GM18505 (cell line): ENCODE measurements at regions not wholly inside any gene's neighbourhood (a gene's known extent, or its start where the extent isn't known, plus 50 kb on each side); places are given as distances from the start of the nearest gene placed in this dataset.
"Not testable (repeated sequence)": the region's sequence is repeated elsewhere in the genome, so short reads cannot be mapped to it uniquely, and the experiment has no call there.

Experiments used
- ATAC-seq: cut with Tn5 transposase; IDR thresholded peaks from one replicate; pipeline ENCODE4 v1.9.1; 2021; ENCODE audit not compliant: unreplicated experiment
- POLR2A ChIP-seq: IDR thresholded peaks from 4 replicates; pipeline ENCODE4 v1.6.1; 2011; ENCODE audit warnings: borderline replicate concordance; ENCODE audit not compliant: insufficient read depth, insufficient read length; ENCODE audit errors: extremely low read depth

DNA sequence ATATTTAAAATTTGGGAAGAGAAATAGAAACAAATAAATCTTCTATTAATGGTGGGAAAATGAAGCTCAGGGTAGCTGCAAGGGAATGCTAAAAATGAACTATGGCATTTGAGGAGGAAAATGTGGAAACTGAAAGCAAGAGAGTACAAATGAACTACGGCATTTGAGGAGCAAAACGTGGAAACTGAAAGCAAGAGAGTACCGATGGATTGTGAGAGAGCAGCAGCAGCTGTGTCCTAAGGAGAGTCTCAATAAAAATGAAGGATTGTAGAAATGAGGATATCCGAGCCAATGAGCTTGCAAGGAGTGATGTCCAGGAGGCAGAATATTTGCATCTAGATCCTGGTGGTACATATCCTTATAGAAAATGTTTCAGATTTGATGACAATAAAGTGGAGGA, 547.1 kb upstream of the ZNF337 start:
- TF ChIP-seq POLR2A, result no peak
- no peak for ATAC-seq

DNA sequence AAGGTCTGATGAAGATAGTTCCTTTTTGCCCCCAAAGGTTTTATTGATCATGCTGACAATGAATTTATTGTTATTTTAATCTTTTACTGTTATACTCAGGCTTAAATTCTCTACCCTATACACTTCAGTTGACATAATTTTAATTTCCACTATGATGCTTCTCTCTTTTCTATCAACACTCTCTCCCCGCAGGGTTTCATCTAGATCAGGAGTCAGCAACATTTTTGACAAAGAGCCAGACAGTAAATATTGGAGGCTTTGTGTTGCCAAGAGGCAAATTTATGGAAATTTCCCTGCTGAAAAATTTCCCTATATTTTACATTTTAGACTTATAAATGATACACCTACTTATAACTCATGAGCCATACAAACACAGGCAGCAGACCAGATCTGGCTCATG, 524.0 kb upstream of the ZNF337 start:
- not testable (repeated sequence) for ATAC-seq

DNA sequence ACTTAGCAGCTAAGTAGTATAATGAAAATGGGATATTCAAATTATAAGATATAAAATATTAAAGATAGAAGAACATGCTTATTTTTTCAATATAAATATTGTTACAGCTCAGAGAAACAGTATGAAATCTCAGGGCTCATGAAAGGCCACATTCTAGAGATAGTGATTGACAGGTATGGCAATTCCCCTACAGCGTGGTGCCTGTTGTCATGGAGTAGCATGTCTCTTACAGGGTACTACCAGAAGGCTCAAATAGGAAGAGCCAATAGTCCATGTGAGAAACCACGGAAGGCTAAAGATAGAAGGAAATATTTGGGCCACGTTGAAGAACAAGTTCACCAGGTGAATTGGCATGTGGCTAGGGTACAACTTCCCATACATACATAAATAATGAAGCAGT, 522.9 kb upstream of the ZNF337 start:
- not testable (repeated sequence) for ATAC-seq

DNA sequence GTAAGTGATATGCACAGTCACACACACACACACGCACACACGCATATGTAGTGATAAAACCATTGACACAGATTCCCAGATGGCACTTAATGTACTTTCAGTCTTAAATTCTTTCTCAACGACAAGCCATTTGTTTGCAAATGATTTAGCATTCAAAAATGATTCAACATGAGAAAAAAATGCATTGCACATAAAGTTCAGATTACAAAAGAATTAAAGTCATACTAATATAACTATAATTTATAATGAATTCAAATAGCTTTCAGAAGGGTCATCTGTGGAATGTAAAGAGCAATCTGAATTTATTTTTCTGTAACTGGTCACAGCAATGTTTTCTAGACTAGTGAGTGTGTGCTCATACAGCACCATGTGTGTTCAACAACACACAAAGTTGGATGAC, 521.6 kb upstream of the ZNF337 start:
- no peak for ATAC-seq
- no peak for TF ChIP-seq POLR2A

DNA sequence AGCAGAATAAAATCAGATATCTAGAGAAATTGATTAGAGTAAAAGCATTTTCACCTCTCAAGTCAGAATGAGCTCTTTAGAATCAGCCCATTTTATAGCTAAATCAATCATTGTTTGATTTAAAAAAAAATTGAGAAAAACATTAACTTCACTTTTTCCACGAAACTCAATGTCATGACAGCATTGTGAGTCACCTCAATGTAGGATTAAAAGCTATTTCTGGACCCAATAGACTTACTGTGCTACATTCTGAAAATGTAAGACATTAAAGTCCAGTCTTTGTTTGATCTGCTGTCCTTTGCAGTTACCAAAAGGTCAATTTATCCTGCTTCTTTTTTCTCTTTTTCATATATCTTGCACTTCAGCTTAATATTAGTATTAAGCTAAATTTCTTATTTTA, 519.4 kb upstream of the ZNF337 start:
- no peak for TF ChIP-seq POLR2A
- ATAC-seq, result no peak

DNA sequence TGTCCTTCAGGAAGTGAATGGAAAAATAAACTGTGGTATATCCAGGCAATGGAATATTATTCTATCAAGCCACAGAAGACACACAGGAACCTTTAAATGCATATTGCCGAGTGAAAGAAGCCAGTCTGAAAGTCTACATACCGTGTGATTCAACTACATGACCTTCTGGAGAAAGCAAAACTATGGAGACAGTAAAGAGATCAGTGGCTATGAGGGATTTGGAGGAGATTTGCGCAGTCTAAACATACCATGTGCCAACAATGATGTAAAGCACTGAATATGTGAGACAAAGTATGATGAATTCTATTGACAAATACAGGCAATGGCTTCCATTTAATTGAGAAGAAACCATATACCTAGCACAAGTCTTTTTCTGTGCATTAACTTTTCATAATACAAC, 518.3 kb upstream of the ZNF337 start:
- ATAC-seq, result no peak
- TF ChIP-seq POLR2A, result no peak

DNA sequence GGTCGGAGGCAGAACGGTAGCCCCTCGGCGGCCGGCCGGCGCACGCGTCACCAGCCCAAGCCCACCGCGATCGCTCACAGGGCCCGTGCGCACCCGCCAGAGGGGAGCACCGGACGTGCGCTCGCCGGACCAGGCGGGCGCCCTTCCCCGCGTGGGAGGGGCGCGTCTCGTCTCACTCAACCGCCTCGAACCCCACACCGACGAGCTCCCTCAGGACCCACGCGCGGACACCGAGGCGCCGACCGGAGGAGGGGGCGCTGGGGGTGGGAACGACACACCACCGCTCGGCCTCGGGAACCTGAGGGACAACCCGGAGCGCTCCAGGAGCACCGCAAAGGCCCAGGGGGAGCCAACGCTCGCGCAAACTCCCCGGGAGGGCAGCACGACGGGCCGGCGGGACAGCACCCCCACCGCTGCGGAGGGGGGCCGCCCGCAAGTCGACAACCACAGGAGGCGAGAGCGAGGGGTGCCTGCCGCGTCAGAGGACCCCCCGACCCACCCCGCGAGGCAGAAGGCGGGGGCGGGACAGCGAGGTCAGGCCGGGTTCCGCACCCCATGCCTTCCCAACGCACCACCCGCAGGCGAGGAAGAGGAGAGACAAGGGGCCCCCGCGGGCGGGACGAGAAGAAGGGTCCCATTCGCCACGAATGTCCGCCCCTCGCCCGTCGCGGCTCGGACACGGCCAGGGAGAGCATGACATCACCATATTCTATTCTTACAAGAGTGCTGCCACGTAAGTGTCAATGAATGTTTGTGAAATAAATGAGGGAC, 512.7 kb upstream of the ZNF337 start:
- no peak for TF ChIP-seq POLR2A

DNA sequence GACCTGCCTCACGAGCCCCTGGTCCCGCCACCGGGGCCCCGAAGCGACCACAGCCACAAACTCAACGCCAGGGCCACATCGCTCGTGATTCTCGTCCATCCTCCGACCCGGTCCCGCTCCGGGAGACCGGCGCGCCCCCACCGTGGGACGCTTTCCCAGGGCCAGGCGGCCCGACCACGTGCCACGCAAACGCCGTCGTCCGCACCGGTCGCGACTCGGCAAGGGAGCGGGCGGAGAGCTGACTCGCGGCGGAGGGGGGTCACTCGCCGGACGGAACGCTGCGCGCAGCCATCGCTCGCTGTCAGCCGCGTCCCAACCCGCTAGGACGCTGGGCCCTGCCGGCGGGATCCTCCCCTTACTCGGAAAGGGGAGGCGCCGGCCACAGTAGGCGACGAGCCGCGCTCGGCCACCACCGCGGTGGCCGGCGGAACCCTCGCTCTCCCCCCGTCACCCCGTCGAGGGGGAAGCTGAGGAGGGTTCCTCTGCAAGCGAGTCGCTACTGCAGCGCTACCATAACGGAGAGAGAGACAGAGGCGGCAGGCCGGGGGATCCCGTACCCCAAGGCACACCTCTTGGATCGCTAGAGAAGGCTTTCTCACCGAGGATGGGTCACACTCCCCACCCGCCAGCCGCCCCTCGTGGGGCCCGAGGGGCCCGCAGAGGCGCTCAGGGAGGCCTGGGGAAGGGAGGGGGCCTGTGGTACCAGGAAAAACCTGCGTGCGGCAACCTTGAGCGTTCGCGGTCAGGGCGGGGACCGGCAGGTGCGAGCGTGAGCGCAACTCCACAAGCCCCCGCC, 511.8 kb upstream of the ZNF337 start:
- ATAC-seq, result no peak
- no peak for TF ChIP-seq POLR2A

More for the DNA sequence above, 512.7 kb upstream of the ZNF337 start:
- no peak for ATAC-seq

DNA sequence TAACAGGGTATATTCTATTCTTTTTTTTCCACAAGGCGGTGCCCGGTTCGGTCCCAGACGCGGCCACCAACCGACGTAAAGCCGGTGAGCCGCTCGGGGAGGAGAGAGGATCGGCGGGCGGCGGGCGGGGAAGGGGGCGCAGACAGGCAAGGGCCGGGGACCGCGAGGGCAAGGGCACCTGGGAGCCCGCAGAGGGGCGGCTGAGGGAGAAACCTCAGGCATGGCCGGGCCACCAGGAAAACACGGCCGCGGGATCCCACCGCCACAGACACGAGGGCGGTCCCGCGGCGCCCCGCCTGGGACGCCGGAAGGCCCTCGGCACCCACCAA, 511.3 kb upstream of the ZNF337 start:
- not testable (repeated sequence) for ATAC-seq

DNA sequence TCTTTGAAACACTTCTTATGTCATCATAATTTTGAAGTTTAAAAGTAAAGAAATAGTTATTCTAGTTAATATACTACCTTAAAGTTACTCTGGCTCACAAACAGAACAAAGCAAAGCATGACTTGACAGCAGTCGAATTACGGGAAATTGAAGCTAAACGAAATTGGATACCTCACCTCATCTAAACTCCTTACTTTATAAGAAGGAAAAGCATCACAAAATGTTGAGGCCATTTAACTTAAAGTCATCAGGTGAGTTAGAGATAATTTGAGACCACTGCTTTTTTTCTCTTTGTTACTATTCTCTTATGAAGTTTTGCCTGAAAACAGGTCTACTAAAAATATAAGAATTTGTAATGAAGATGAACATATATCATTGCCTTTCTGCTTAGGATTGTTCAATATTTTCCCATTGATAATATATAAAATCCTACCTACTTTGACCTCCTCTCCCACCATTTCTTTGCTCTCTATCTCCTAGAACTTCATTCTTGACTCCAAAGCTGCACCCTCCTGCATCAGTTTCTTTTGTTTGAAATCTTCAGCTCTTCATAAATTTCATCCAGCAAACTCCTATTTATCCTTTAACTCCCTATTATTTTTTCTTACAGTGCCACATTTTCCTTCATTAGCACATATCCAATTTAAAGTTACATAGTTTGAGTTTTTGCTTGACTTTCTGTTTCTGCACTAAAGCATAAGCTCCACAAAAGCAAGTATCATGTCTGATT, 510.7 kb upstream of the ZNF337 start:
- ATAC-seq, result no peak
- no peak for TF ChIP-seq POLR2A

DNA sequence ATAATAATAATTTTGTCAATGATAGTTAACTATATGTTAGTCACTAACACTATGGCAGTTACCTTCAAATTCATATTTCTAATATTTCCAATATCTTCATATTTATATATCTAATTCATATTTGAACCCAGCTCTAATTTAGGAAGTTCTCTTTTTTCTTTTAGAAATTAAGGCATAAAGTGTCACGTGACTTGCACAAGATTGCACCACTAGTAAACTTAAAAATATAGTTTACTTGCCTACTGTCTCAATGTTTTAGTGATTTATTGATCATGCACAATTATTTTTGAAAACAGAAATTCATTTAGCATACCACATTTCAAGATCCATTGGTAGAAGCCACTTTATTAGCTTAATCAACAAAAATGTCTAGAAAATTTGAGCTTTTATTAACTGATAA, 508.7 kb upstream of the ZNF337 start:
- ATAC-seq, result no peak
- no peak for TF ChIP-seq POLR2A

DNA sequence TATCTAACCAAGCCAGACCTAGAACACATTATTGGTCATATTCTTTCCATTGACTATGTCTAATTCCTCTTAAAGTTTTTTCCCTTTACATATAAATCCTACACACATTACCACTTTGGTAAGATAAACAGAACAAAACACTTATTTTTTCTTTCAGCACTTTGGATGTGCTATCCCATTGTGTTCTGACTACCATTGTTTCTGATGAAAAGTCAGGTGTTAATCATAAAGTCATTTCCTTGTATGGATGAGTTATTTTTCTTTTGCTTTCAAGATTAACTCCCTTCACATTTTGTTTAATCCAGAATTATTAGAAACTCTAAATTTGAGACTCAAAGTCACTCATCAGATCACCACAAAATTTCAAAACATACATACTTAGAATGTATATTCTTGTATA, 504.4 kb upstream of the ZNF337 start:
- not testable (repeated sequence) for ATAC-seq

DNA sequence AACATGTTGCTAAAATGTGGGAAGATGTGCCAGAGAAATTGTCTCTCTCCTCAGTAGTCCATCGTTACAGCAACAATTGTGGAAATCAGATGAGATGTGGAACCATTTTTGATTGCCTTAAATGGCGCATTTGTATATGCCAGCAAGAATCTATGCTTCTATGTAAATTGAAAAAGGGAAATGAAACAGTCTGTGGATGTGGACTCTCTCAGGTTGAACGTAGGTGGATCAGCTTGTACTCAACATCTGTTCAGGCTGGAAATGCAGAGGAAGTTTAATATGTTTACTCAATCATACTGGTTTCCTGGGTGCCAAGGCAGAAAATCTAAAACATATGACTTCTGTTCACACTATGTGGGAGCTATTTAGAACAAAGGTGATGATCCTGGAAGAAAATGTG, 490.7 kb upstream of the ZNF337 start:
- not testable (repeated sequence) for ATAC-seq

DNA sequence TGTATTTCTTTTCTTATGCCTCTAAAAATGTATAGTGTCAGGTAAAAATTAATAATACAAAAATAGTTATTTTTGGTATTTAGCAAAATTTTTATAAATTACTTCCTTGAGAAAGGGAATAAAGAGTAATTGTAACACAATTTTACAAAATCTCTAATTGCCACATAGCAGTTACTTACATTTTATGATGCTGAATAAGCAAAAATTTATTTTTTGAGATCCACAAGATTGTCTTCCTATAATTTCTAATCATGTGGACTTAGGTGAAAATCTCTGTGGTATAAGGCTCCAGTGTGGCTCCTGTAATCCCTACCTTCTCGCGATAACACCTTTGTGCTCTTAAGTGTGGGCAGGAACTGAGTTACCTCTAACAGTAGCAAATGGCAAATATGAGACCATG, 487.1 kb upstream of the ZNF337 start:
- not testable (repeated sequence) for ATAC-seq

DNA sequence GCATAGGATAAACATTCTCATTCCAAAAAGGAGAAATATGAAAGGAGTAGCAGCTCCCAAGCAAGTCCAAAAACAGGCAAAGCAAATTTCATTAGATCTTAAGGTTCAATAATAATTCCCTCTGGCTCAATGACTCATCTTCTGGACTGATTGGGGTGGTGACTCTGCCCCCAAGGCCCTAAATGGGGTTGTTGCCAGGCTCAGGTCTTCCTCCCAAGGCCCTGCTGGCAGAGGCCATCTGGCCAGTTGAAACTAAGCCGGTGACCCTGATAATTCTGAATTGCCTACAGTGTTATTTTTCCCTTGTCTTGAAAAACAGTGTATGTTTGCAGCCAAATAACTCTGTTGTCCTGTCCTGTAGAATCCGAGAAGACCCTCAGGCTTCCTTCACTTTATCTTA, 484.7 kb upstream of the ZNF337 start:
- ATAC-seq, result not testable (repeated sequence)

DNA sequence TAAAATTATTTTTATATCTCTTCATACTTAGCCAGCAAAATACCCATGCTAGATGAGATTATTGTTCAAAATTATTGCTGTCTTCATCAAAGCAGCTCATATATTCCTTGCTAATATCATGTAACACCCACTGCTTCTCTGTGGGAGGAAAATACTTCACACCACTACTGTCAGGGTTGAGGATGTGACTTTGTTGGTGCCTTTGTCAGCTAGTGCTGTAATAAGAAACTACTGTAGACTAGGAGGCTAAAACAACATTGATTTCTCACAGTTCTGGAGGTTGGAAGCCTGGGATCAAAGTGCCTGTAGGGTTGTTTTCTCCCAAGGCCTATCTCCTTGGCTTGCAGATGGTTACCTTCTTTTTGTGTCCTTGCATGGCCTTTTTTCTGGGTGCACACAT, 475.2 kb upstream of the ZNF337 start:
- ATAC-seq, result not testable (repeated sequence)
